HG02938 (cell line): ENCODE measurements at regions not wholly inside any gene's neighbourhood (a gene's known extent, or its start where the extent isn't known, plus 50 kb on each side); places are given as distances from the start of the nearest gene placed in this dataset.

Source experiments
- ATAC-seq: cut with Tn5 transposase; IDR thresholded peaks from one replicate; pipeline ENCODE4 v1.9.1; 2021; ENCODE audit warnings: mild to moderate bottlenecking, moderate library complexity; ENCODE audit not compliant: unreplicated experiment

DNA sequence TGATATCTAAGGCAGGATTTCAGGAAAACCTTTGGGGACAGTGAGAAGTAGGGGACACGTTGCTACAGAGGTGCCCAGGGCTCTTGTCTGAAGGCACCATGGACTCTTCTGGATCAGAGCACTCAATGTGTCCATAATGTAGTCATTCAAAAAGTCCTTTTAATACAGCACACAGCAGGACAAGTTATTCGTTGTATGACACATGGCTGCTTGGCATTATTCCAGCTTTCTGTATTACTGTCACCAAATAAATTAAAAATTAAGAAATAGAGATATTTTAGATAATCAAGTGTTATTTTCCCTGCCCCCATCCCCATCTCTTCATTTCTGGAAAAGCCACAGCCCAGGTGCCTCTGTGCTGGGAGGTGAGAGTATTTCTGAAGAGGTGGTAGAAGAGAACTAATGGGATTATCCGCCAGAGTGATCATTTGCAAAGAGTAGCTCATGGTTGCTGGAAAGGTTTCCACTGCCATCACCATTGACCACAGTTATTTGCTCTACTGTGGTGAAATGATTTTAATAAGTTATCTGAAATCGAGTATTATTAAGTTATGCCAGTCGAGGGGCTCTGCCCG is 83.0 kb downstream of the CXCL12 start:
- ATAC-seq, result no peak

DNA sequence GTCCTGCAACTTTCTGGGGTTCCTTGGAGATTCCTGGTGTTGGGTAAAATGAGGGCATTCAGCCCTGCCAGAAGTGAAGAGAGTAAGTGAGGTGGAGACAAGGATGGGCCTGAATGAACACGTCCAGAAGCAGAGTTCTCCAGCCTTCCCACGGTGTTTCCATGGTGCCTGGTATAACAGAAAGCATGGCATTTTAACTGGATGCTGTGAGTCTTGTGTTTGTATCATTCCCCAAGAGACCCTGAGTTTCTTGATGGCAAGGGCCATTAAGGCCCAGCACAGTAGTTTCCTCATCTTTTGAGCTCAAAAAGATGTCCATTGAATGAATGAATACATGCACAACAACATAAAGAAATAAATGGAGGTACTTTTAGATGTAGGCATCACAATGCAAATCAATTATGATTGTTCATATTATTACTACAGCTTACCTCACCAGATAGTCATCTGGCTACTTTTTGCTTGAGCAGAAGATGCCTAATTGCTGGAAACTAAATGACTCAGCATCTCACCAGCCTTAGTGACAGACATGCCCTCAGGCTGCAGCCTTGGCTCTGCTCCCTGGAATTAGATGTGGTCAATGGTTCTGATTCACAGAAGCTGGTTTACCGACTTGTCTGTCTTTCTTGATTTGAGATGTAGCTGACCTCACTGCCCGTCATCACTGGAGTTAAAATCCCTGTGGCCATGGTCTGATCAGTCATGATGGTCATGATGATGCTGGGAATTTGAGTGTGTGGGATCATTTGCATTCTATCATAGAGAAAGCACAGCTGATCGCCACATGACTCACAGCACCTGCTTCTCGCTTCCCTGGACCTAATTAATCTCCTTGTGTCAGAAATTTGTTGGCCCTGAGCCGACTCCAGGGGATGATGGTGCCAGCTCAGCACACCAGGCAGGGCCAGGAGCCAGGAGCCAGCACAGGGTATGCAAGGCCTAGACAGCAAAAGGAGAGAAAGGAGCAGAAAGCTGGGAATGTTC is 83.9 kb downstream of the CXCL12 start:
- peak; percentile 78 for ATAC-seq

DNA sequence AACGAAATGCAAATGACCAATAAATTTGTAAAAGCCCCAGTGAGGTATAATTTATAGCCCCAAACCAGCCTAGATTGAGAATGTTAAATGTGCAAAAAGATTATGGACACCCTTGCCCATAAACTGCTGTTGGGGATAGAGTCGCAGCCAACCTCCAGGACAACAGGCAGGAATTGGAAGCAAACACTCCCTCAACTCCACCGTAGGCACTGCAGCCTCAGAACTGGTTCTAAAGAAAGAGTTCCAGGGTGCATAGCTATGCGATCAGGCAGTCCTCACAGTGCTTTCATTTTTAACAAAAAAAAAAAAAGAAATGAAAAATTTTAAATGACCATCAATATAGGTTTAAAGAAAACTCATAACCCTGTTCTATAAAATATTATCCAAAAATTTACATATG is 86.2 kb downstream of the CXCL12 start:
- no peak for ATAC-seq

DNA sequence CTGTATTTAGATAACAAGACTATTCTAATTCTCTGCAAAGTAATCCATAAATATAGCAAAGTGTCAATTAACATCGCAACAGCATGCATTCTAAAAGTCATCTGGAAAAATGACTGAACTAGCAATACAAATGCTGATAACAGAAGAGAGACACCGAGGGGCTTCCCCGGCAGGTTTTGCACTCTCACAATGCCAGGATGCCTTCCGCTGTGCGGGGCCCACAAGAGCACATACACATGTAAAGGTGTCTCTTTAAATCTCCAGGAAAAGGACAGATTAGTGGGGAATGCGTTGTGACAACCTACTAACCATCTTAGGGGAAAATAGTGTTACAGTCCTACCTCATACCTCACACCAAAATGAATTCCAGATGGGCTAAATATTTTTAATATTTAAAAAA is 86.9 kb downstream of the CXCL12 start:
- ATAC-seq, result no peak

DNA sequence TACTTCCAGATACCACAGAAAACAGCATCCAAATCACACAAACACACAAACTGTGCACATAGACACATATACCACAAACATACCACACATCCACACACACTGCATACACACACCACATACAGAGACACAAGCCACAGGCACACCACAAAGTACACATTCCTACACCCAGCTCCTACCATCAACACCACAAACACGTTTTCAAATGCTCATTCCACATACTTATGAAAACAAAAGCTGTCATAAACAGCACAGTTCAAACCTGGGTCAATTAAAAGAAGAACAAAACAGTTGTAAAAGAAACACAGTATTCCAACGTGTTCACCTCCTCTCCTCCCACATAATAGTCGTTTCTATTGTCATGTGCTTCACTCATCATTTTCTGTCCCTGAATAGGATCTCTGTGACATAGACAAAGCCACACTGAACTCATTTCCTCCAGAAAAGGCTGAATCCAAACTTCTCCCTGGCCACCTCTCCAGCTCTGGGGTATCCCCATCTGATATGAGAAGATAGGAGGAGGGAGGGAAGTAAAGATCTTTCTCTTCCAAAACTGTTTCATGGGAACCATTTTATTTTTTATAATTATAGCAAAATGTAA is 89.2 kb downstream of the CXCL12 start:
- ATAC-seq, result no peak

DNA sequence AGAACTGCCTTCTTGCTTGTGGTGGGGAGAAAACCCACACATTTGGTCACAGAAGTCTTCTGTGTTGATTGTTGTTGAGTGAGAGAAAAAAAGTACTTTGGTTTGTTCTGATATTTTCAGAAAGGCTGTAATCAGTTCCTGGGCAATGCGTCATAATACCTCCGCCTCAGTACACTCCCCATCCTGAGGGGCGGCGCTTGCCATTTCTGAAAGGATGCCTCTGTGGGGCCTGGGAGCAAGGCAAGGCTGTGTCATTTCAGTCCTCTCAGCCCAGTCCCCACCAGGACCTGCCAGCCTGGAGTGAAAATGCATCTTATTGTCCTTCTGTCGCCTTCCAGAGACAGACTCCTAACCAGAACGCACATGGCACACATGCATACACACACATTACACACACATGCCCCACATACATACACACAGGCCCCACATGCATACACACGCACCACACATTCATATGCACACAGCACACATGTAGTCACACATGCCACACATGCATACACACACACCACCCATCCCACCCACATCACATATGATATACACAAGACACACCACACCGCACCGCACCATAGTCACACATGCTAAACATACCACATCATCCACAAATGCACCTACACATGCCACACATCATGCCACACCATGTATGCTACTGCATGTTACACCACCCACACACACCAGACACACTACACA is 90.0 kb downstream of the CXCL12 start:
- no peak for ATAC-seq

DNA sequence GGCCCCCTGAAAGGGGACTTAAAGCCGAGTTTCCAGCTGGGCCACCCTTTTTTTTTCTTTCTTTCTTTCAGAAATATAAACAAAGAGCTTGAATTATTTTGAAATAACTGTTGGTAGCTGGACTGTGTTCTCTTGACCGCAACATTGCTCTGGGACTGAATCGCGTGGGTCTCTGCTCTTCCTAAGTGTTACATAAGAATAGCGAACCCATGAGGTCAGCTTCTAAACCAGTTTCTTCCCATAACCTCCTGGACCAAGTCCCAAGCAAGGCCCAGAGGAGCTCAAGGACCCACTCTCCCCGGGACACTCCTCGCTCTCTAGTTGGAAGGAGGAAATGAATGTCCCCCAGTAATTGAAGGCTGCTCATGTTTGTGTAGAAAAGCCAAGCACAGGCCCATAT is 91.1 kb downstream of the CXCL12 start:
- no peak for ATAC-seq

DNA sequence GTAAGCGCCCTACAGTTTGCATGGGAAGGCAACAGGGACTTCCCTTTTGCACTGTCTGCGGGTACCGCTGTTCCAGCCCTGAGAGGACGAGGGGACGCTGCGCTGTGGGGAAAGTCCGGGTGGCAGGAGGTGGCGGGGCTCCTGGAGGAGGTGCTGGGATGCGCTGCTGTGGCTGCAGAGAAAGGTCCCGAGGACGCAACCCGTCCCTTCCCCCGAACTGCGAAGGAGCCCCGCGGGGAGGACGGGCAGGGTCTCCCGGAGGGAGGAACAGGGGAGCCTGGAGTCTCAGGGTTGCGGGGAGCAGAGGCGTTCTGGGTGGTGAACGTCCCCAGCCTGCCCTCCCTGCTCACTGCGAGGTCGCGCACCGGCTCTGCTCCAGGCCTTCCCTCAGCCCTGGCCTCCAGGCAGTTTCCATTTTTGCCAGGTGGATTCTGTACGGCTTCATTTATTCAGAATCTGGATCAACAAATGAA is 91.6 kb downstream of the CXCL12 start:
- ATAC-seq, result no peak

DNA sequence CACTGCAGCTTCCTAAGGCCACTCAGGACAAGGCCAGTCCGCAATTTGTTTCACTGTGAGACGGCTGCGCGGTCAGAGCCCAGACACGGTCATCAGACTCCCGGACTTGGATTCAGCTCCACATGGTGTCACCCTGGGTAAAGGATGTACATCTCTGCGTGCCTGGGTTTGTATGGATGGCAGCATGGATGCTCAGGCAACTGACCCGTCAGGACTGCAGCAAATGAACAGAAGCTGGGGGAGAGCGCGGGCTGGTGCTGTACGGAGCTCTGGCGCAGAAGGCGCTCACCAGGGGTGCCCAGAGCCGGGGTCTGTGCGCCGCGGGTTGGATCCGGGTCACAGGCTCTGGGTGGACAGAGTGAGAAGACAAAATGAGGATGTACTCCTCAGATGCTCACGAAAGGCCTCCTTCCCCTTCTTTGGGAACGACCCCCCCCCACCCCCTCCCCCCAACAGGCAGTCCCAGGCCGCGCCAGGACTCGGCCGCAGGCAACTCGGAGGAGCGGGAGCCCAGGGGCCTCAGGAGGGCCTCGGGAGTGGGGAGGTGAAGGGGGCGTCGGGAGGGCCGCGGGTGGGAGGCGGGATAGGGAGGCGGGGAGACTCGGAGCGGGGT is 92.4 kb downstream of the CXCL12 start:
- no peak for ATAC-seq

DNA sequence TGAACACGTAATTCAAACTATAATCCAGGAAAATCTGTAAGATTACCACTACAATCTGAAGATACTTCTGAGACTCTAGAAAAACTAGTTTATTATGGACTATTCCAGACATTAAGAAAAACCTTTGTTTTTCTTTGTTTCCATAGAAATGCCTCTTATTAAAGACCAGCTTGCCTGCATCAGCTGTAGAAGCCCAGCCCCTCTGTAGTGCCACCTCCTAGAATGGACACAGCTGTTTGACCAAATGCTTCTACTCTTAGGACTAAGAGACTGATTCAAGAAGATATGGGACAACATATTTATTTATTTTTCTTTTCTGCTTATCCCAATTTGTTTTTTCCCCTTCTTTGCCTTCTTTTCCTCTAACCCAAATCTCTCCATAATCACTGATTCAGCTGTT is 93.8 kb downstream of the CXCL12 start:
- no peak for ATAC-seq

DNA sequence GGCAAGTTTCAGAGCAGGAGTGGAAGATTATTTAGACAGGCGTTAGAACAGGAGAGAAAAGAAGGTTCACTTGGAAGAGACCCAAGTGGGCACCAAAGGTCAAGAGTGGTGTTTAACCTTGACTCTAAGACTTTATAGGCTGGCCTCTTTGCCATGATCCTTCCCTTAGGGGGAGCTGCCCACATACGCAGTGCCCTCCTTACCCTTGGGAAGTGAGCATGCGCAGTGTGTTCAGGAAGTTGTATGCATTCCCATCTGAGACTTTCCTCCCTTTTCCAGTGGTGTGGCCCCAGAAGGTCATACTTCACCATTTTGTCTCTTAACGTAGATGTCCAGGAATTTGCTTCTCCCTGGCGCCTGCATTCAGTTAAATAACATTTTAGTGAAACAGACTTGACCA is 95.8 kb downstream of the CXCL12 start:
- no peak for ATAC-seq

DNA sequence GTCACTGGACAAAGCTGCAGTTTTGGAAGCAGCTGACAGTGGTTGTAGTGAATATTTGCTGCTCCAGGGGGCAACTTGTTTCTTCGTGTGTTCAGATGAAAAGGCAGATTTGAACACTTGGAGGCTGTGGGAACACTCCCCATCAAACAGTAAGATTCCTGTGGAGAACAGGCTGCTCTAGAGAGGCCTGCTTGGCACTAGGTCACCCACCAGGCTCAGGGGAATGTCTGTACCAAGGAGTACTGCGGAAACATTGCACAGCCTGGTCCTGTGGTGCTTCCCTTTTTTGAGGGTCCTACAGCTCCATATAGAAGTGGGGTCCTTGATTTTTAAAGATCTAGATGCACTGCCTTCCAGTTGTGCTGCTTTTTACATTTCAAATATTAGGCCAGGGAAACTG is 97.5 kb downstream of the CXCL12 start:
- no peak for ATAC-seq

DNA sequence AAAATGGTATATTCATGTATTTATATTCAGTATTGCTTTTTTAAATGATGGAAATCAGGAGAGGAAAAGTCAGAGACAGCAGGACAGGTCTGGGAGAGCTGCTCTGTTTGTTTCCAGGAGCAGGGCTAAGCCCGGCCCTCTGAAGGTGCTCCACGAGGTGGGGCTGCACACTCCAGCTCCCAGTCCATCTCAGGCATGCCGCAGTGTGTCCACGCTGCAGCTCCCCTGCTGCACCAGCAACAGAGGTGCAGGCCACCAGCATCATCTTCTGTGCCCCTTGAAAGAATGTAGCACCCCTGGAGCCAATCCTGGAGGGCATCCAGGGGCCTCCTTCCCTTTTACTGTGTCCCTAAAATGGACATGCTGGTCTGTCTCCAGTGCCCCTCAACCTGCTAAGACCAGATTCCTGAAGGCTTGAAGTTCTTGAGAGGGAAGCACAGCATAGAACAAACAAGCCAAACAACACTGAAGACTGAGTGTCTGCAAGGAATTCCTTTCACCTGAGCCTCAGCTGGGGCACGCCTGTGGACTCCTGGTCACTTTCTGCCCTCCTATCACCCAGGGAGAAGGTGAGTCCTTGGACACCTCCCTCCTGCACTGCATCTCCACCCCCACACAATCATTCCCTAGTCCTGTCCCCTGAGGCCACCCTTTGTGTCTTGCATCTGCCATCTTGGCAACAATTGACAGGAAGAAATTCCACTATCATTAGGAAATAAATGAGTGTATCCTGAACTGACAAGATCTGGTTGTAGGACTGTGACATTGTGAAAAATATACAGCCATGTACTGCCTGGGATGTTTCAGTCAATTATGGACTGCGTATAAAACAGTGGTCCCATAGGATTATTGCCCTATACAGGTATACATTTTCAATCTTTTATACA is 100.5 kb downstream of the CXCL12 start:
- no peak for ATAC-seq

DNA sequence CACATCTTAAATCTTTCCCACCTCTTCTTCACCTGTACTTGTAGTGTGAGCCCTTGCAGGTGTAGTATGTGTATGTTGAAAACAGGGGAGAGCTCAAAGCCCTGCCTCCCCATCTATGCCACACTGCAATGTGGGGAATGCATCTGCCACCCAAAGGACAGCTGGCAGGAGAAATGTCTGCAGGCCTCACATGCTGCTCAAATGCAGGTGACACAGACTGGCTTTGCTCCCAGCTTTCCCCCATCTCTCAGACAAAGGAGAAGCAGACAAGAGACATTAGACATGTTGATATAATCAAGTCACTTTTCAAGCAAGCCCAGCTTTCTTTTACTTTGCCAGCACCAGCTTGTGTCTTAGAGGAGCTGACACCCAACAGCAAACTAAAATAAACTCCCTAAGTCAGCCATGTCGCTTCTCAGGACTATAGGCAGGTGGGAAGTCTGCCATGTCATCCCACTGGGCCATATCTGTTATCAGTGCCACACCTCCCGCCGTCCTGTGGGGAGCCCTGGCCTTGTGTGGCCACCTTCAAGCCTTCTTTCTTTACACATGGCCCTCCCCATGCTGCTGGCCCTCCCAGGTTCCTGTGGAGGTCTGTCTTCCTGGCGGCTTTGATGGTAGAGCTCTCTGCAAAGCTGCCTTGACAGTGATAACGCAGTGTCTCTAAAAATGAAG is 102.1 kb downstream of the CXCL12 start:
- ATAC-seq, result no peak

DNA sequence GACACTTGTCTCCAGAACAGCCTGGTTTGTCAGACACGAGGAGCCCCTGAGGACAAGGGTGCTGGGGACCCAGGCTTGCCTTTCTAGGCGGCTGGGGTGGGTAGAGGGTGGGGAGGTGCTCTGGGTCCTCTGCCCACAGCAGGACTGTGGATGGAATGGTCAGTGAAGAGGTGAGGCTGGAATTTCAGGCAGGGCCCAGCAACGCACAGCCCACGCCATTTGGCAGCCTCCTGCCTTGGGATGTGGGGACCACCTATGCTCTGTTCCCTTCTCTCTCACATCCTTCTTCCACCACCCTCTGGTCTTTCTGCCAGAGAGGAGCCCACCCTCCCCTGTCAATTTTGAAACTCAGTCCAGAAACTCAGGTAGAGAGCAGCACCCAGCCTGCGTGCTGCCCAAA is 103.2 kb downstream of the CXCL12 start:
- no peak for ATAC-seq

DNA sequence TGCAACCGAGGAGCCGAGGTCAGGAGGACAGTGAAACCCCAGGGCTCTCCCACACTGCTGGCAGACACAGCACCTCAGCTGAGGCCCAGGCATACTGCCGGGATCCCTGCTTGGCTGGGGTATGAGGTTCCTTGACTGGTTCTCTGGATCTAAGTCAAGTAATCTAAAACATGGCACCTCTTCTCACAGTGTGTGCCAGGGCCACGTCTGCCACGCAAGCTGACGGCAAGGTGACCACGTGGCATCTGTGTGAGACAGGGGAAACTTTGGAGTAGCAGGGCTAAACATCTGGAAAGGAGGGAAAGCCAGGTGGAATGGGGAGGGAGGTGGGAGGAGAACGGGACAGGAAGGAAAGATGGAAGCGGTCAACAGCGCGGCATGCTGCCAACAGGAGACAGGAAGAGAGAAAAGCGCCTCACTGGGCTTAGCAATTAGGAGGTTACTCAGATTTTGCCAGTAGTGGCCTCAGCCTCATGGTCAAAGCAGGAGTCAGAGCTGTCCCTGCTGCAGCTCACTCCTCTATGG is 103.7 kb downstream of the CXCL12 start:
- ATAC-seq, result no peak

DNA sequence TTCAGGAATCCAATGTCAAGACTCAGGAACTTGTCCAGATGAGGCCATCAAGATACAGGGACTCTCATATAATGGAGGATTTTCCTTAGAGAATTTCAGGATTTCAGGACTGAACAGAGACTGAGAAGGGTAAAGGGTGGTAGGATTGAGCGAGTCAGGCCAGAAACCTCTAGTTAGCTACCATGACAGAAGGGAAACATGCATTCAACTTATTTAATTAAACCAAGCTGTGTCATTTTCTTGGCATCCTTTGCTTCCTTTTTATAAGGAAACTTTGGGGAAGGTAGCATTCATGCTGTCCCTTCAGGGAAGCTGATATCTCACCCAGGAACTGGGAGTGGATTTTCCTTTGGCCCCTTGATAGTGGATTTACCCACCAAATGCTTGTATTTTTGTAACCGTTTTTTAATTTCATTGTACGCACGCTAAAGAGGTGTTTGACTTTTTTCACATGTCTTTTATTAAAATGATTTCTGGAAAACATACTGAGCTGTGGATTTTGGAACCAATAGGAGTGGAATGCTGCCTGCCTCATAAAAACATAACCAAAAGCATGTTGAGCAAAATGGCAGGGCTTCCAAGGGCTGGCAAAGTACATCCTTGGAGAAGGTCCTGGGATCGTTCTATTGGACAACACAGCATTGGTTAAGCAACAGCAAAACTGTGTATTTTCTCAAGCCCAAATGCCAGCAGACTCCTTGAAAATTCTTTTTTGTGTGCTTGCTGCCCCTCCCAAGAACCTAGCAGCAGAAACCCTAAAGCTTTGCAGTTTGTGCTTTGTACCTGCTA is 104.5 kb downstream of the CXCL12 start:
- ATAC-seq, result no peak

DNA sequence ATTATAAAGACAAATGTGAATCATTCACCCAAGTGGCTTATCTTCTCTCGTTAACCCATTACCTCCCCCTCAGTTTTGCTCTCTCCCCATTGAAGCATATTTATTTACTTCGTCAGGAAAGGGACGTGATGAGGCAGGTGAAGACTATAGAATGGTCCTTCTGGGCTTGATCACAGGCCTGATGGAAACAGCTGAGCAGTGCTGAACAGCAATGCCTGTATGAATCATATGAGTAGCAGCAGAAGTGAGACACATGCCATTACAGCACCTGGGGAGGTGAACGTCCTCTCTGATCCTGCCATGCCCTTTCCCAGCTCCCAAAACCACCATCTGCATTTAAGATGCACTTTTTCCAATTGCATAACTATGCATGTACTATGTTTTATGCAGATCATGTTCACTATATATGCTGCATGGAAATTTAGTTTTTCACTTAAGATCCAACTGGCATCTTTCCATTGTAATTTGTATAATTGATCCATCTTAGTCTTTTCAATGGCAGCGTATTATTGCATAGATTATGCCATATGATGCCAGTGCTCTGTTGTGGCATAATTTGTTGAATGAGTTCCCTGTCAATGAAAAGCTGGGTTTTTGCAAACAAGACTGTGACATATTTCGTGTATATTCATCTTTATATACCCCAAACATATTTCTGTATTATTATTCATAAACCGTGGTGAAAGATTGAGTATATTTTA is 105.3 kb downstream of the CXCL12 start:
- ATAC-seq, result no peak
